ENCODE measurements at regions not wholly inside any gene's neighbourhood (a gene's known extent, or its start where the extent isn't known, plus 50 kb on each side); places are given as distances from the start of the nearest gene placed in this dataset.

DNA sequence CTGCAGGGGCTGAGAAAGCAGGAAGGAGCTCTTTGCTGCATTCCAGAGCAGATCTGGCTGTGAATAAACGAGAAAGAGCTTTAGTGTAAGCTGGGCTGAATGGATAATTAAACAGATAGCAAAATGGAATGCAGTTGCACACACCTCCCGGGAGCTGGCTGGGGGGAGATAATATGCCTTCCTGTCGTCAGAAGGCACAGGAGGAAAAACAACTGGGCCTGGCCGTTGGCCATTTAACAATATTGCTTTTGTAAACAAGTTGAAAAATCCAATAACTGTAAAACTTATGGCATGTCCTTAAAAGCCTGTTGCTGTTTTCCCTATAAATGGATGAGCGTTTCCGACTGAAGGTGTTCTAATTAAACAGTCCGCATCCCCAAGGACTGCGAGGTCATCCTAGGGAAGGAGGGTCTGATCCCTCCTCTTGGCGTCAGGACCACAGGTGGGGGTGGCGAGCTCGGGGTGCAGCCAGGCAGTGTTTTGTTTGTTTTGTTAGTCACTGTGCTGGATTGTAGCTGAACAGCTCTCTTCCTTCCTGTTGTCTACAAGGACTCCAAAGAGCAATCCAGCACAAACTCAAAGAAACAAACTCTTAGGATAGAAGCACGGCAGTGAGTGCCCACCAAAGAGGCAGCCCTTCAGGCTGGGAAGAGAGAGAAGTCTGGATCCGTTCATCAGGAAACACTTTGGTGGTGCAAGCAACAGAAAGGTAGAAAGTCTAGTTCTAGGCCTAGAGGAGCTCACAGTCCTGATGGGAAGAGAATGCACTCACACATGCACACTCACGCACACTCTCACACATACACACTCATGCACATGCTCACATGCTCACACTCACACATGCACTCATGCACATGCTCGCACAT is 133.4 kb upstream of the SMAD3 start:
- peak; percentile 62 for DNase-seq (ENCODE audit: low spot score)

DNA sequence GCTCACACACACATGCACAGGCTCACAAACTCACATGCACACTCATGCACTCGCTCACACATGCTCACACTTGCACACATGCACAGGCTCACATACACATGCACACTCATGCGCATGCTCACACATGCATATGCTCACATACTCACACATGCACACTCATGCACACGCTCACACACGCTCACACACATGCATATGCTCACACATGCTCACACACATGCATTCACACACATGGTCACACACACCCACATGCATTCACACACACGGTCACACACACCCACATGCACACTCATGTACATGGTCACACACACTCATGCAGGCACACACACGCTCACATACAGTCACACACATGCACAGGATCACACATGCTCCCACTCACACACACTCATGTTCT is 132.8 kb upstream of the SMAD3 start:
- DNase-seq (ENCODE audit: low spot score), result no peak

DNA sequence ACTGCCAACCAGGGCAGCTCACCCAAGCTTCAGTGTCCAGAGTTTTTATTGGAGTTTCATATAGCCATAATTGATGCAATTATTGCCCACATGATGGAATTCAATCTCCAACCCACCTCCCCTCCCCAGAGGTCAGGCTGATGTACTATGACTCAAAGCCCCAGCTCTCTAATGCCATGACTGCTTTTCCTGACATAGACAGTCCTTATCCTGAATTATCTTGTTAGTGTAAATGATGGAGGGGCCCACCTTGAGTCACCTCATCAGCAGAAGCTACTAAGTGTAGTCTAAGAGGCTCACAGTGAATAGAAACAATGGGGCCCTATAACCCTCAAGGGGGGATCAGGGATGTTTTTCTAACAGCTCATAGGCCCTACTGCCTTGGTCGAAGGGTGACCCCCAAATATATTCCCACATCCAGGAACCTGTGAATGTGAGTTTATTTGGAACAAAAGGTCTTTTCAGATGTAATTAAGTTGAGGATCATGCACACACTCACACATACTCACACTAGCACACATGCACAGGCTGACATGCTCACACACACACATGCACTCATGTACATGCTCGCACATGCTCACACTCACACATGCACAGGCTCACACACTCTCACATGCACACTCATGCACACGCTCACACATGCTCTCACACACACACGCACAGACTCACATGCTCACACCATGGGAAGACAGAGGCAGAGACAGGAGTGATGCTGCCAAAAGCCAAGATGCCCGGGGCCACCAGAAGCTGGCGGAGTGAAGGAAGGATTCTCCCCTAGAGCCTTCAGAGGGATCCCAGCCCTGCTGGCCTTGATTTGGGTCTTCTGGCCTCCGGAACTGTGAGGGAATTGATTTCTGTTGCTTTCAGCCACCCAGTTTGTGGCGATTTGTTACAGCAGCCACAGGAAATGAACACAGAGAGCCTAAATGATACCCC is 131.2 kb upstream of the SMAD3 start:
- DNase-seq (ENCODE audit: low spot score), result peak; percentile 20

DNA sequence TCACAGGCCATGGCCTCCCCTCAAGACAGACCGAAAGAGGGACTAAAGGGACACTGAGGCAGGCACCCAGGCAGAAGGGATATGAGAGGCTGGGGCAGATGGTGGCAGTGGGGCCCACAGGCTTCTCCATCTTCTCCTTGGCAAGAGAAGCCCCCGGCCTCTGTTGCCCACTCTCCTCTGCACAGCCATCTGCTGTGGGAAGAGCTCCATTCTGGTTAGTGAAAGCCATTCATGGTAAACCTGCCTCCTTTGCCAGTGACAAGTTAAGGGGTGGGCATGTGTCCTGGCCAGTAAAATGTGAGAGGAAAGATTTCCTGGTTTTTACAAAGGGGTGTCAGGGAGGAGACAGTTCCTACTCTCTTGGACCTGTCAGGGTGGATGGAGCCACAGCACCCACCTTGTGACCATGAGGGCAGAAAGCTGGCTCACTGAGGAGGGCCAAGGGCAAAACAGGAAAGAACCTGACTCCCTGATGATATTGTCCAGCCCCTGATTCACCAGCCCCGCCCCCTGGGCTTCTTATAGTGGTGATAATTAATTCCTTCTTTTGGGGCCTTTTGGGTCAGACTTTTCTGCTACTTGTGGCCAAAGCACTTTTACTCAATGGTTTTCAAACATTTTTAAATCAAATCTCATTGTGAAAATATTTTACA is 130.4 kb upstream of the SMAD3 start:
- peak; percentile 55 for DNase-seq (ENCODE audit: low spot score)

DNA sequence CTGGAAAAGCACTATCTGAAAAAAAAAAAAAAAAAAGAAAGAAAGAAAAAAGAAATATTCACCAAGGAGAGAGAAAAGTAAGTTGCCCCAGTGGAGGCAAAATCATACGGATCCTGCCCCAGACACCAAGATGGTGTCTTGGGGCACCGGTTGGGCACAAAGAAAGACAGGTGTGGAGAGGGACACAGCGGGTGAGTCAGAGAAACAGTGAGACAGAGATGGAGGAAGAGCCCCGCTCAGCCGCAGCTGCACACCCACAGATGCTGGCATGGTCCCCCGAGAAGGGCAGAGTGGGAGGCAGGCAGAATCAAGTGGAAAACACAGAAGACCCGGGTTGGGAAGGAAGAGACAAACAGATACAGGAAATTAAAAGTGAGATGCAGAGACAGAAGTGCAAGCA is 129.7 kb upstream of the SMAD3 start:
- no peak for DNase-seq (ENCODE audit: low spot score)

DNA sequence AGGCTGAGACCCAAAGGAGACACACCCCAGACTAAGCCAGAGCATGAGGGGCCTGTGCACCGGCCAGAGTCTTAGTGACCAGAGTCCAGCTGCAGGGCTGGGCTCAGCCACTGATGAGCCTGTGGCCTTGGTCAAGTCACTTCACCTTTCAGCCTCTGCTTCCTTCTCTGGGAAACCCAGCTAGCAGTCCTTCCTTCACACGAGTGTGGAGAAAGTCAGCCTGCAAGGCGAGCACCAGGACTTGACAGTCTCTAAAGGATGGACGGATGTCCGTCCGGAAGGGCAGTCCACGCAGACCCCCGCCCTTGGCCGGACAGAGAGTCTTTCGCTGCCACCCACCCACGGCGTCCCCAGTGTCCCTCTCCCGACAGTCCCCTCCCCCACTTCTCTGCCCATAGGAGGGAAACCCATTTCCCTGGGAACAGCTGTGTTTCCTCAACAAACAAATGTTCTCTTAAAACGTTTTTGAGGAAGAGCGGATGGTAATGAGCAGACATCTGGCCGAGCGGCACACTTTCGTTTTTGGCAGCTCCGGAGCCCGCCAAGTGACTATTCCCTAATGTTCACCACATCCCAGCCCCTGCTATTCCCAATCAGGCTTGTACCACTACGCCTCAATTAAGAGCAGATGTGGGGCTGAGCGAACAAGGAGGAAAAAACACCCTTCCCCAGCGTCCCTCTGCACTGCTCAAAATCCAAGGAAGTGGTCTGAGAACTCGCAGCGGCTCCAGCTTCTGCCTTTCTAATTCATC is 129.1 kb upstream of the SMAD3 start:
- DNase-seq (ENCODE audit: low spot score), result peak; percentile 77

DNA sequence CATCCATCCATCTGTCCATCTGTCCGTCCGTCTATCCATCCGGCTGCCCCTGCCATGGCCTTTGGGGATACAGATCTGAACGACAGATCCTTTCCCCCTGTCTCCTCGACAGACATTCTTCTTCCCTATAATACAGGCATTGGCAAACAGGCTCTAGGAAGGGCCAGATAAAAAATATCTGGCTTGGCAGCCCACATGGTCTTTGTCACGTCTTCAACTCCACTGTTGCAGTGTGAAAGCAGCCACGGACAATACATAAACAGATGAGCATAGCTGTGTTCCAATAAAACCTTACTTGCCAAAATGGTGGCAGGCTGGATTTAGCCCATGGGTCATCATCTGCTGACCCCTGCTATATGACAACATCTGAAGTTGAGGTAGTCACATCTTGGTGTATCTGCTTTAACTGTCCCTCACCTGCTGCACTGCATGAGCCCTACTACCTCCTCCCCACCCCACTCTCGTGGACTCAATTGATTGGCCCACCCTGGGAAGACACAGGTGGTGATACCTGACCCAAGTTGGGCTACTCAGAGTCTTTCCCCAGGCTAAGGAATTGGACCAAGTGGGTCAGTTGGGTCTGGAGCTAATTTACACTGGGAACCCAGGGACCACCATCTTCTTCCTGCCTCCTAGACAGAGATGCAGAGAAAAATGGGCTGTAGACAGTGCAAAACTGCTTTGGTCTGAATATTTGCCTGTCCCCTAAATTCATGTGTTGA is 128.4 kb upstream of the SMAD3 start:
- DNase-seq (ENCODE audit: low spot score), result peak; percentile 61

DNA sequence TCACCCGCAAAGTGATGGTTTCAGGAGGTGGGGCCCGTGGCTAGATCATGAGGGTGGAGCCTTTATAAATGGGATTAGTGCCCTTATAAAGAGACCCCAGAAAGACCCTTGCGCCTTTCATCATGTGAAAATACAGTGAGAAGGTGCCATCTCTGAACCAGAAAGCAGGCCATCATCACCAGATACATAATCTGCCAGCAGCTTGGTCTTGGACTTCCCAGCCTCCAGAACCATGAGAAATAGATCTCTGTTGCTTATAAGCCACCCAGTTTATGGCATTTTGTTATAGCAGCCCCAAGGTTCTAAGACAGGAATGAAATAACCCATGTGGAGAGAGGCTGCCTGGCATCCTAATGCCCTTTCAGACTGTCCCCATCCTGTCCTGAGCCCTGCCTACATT is 127.8 kb upstream of the SMAD3 start:
- no peak for DNase-seq (ENCODE audit: low spot score)

DNA sequence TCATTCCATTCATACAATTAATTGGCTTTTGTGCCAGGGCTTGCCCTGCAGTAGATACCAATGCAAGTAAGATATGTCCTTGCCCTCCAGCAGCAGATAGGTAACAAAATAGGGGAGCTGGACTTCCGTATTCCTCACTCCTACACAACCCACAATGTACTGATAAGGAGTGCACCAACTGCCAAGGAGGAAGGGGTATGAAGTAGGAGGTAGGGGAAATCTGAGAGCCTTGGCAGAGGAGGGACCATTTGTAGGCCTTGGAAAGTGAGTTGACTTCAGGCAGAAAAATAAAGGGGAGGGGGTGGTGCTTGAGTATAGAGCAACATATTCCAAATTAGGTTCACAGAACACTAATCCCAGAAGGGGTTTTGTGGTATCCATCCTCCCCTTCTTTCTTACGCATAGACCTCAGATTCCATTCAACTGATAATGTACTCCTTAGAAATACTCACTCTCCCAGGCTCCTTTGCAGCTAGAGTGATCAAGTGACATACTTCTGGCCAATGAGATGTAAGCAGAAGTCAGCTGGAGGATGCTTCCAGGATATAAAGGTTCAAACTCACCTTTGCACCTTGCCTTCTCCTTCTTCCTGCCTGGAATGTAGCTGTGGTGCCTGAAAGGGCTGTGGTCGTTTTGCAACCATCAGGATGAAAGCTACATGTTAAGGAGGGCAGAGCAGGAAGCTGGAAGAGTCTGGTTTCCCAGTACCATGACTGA is 127.1 kb upstream of the SMAD3 start:
- DNase-seq (ENCODE audit: low spot score), result peak; percentile 14

DNA sequence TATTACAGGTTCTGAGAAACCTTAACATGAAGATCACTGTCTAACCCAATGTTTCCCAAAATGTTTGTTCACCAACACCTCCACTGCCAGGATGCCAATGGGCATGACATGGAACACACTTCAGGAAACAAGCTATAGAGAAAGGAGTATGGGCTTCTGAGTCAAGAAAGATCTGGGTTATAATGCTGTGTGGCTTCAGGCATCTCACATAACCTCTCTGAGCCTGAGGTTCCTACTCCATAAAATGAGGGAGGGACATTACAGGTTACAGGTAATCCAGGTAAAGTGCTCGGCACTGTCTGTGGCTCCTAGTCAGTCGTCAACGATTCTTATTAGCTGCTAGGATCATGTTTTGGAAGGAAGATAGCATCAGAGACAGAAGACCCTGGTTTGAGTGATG is 126.4 kb upstream of the SMAD3 start:
- DNase-seq (ENCODE audit: low spot score), result peak; percentile 1

DNA sequence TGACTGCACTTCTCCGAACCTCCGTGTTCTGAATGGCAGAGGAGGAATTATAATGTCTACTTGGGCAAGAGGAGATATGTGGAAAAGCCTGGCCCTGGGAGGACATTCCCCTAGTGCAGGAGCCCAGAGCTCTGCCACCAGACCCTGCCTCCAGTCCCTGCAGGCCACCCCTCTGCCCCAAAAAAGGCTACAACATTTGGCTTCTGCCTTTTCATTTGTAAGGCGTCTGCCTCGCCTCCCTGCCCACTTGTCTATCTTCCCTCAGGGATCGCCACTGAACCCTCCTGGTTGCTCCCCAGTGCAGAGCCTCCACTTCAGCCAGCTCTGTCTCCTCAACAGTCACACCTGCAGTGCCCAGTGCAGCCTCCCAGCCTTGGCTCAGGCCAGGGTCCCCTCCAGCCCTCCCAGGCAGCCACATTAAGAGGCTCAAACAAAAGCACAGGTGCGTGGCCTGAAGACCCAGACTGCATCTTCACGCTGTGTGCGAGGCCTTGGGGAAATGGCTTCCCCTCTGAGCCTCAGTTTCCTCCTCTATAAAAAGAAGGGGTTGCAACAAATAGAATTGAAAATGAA is 125.9 kb upstream of the SMAD3 start:
- DNase-seq (ENCODE audit: low spot score), result no peak

DNA sequence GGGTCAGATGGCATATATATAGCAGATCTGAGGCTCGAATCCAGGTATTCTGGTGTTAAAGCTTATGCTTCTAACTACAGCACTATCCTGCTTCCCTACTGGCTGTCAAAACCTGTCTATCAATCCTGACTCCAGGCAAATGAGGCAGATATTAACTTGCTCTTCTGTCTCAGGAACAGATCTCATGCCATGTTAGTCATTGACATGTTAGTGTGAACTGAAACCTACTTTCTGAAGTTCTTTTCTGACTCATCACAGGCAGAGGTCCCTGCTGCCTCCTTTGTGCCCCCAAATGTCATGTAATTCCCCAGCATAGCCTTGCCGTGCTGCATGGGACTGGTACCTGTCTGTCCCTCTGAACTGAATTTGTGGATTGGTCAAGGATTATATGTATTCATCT is 125.0 kb upstream of the SMAD3 start:
- DNase-seq (ENCODE audit: low spot score), result no peak

DNA sequence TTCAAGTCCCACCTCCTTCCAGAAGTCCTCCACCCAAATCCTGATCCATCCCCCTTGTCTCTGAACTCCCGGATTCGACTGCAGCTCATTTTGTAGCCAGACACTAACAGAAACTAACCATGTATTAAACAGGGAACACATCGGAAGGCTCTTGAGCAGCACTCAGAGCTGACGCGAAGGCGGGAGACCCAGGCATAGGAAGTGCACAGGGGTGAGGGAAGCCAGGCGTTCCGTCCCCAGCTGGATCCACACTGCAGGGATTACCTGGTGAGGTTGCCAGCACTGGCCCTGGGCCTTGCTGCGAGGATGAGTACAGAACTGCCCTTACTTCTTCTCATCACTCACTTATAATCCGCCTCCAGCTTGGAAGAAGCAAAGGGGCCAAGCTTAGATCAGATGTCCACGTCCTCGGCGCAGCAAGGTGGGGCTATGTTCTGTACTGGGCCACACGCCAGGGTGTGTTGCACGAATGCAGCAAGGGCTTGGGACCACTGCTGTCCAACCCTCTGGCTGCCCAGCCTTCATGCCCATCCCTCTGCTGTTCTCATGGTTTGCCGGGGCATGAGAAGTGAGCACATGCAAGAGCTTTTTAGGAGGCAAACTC is 124.2 kb upstream of the SMAD3 start:
- DNase-seq (ENCODE audit: low spot score), result peak; percentile 76

DNA sequence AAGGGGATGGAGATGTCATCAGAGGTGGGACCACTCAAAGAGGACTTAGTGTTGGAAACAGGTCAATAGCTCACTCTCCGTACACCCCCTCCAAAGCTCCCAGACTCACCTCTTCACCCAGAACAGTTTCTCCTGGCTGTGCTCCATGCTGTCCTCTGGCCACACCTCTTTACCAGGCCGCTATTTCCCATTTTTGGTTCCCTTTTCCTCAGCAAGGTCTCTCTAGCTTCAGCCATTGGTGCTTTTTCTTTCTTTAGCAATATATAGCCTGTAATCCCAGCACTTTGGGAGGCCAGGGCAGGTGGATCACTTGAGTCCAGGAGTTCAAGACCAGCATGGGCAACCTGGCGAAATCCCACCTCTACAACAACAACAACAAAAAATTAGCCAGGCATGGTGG is 123.6 kb upstream of the SMAD3 start:
- DNase-seq (ENCODE audit: low spot score), result no peak

DNA sequence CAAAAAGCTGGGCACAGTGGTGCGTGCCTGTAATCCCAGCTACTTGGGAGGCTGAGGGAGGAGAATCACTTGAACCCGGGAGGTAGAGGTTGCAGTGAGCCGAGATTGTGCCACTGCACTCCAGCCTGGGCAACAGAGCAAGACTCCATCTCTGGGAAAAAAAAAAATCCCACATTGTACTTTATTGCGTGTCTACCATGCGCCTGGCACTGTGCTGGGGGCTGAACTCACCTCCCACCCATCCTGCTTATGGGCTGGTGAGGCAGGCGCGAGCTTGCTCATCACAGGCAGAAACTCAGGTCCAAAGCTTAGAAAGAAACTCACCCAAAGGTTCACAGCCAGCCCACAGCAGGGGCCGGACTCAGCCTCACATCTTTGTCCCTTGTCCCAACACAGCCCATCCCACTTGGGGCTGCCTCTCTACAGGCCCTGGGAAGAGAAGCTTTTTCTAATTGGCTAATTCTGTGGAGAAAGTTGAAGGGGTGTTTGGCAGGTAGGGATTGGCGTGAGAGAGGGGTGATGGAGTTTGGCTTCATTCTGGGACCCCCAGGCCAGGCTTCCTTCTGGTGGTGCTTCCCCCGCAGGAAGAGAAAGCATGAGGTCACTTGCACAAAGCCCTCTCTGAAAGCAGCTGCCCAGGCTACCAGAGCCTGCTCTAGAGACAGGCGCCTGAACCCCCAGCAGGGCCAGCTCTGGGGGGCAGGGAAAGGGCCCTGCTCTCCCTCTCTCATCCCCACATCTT is 122.6 kb upstream of the SMAD3 start:
- DNase-seq (ENCODE audit: low spot score), result no peak

DNA sequence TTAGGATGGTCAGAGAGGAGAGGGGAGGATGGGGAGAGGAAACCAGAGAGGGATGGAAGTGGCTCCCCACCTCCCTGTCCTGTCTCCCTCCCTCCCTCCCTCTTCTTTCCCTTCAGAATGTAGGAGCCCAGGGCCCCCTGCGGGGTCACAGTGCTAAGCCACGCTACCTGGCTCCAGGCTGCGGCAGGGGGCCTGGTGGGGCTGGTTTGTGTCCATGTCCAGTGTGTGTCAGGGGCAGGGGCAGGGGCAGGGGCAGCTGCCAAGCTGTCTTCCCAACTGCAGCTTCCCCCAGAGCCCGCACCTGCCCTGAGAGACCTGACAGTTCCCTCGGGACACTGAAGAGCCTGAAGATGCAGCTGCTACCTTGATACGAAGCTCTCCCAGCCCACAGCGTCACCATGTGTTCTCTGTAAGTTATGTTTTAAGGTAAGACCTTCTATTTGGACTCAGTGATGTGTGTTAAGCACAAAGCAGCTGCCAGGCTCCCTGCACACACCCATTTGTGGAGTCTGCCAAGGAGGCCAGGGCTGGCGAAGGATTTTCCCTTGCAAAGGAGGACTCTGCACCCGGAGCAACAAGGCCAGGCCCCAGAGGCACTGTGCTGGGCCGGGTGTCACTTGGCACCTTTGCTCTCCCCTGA is 121.8 kb upstream of the SMAD3 start:
- no peak for DNase-seq (ENCODE audit: low spot score)

DNA sequence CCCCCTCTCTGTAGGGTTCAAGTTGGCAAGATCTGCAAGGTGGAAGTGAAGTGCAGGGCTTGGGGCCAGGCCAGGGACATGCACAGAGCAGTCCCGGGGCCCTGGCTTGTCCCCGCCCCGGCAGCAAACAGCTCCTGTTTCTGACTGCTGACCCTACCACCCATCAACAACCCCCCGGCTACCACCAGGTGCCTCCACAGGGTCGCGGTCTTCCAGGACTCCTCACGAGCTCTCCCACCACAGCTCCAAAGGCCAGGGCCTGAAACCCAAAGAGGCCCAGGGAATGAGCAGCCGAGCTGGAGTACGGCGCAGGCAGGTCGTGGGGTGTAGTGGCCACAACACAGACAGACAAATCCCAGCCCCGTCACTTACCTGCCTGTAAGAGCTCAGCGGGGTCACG is 121.3 kb upstream of the SMAD3 start:
- no peak for DNase-seq (ENCODE audit: low spot score)

DNA sequence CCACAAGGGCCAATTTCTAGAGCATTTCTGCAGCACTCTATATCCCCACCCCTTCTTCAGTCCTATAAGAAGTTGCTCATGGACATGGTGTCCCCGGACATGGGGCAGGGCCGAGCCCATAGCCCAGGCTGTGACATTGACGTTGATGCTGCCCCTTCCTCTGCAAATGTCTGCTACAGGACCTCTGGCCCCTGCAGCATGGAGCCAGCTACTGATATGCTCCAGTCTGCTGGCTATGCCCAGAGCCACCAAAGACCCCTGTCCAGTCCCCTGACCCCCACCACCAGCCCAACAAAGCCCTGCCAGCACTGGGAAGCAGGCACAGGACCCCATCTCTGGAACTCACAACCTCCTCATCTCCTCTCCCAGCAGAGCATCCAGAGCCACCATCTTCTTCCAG is 120.1 kb upstream of the SMAD3 start:
- no peak for DNase-seq (ENCODE audit: low spot score)
